Colonic mucosa (tissue), 4 donors: ENCODE measurements at regions not wholly inside any gene's neighbourhood (a gene's known extent, or its start where the extent isn't known, plus 50 kb on each side); places are given as distances from the start of the nearest gene placed in this dataset.

ENCODE experiments used
- DNase-seq: peaks from one replicate; pipeline ENCODE4 v3.0.0-alpha.2; 2020
- H3K27ac ChIP-seq: fragments of 200-600 bp; one replicate; pipeline ENCODE4 v1.8.0; 2021
- H3K27me3 ChIP-seq: fragments of 200-600 bp; one replicate; pipeline ENCODE4 v1.8.0; 2021
- H3K36me3 ChIP-seq: fragments of 200-600 bp; one replicate; pipeline ENCODE4 v1.8.0; 2021
- H3K4me1 ChIP-seq: fragments of 200-600 bp; one replicate; pipeline ENCODE4 v1.8.0; 2021; ENCODE audit warnings: mild to moderate bottlenecking
- H3K4me3 ChIP-seq: fragments of 200-600 bp; one replicate; pipeline ENCODE4 v1.8.0; 2021
- H3K9ac ChIP-seq, 2 donors: one replicate each; pipeline ENCODE4 v1.7.0; 2013; ENCODE audit warnings: control low read depth in 2 of 2, low read depth in 2 of 2, low read length in 2 of 2
- H3K9me3 ChIP-seq: fragments of 200-600 bp; one replicate; pipeline ENCODE4 v1.8.0; 2021
- CTCF ChIP-seq: fragments of 200-600 bp; IDR thresholded peaks from one replicate; pipeline ENCODE4 v1.8.0; 2022; ENCODE audit warnings: antibody characterized with exemption, mild to moderate bottlenecking
- intact Hi-C: fragments of 100-400 bp; cut with DNase I; formaldehyde crosslinking; loops from one replicate; pipeline ENCODE4 v1.14.1; 2022
- donor health status: healthy.
- donor health status: DM: no; HTN: no; CAD: no.
- donor health status: DM: no; HTN: no; CAD: no.

GRCh38 chr9:18263377-18263776, 210.6 kb upstream of the ADAMTSL1 start:
- Histone ChIP-seq H3K4me3 (no peak overlapping the region), H3K9me3 (no peaks in the 10 kb centered on the region), H3K4me1 (no peaks in the 10 kb centered on the region), H3K9ac (no peak overlapping the region), H3K27ac (no peak overlapping the region), H3K36me3 (no peaks in the 10 kb centered on the region), H3K27me3 (no peaks in the 10 kb centered on the region)
- no peak for TF ChIP-seq CTCF
- intact Hi-C loops: no loop called here
- no peak for DNase-seq

DNA sequence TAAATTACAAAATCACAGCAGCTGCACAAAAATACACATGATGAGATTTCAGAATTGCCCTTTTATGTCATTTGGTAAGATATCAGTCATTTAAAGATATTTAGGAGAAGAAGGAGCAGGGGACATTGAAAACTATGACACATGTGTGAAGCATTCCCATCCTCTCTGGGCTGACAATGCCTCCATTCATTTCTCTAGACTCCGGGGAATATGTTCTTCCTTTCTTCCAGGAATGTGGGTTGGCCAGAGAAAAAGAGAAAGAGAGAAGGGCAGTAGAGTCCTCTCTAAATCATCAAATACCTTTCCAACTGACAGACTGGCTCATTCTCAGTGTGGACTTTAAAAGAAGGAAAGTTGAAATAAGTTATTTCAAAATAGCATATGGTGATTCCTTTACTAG, 205.6 kb upstream of the ADAMTSL1 start:
- Histone ChIP-seq H3K4me1 (no peaks in the 10 kb centered on the region), H3K36me3 (no peaks in the 10 kb centered on the region), H3K27ac (no peak overlapping the region), H3K9me3 (no peaks in the 10 kb centered on the region), H3K4me3 (no peak overlapping the region), H3K9ac (no peak overlapping the region), H3K27me3 (no peaks in the 10 kb centered on the region)
- TF ChIP-seq CTCF: no peak
- intact Hi-C loops: no loop called here
- DNase-seq: no peak

DNA sequence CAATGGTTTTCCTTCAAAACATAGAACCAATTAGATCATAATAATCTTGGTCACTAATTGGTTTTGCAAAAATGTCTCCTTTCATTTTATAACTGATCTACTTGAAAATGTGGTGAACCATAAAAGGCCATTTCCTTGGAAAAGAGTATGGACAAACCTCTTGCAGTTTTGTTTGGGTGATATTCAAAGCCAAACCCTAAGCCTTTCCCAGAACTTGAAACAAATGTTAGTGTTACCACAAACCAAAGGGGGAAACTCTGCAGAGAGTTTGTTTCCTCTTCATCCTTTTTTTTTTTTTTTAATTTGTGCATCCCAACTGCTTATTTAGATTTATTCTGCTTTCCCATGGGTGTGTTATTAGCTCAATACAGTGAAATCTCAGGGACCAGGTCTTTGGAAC, 204.4 kb upstream of the ADAMTSL1 start:
- no peak overlapping the region for H3K27ac ChIP-seq
- H3K27me3 ChIP-seq: no peaks in the 10 kb centered on the region
- no peaks in the 10 kb centered on the region for H3K36me3 ChIP-seq
- no peak for TF ChIP-seq CTCF
- intact Hi-C loops: no loop called here
- no peak for DNase-seq
- no peaks in the 10 kb centered on the region for H3K9me3 ChIP-seq
- no peak overlapping the region for H3K9ac ChIP-seq
- H3K4me3 ChIP-seq: no peak overlapping the region
- H3K4me1 ChIP-seq: no peaks in the 10 kb centered on the region

- intact Hi-C loops: no loop called here
- no peaks in the 10 kb centered on the region for H3K36me3 ChIP-seq
- H3K4me3 ChIP-seq: no peak overlapping the region
- no peaks in the 10 kb centered on the region for H3K27me3 ChIP-seq
- no peaks in the 10 kb centered on the region for H3K4me1 ChIP-seq
- no peak for DNase-seq
- H3K9me3 ChIP-seq: no peaks in the 10 kb centered on the region
- no peak overlapping the region for H3K9ac ChIP-seq
- TF ChIP-seq CTCF: no peak
- no peak overlapping the region for H3K27ac ChIP-seq
These were observed 199.3 kb upstream of the ADAMTSL1 start for GRCh38 chr9:18274693-18275092.

- H3K27me3 ChIP-seq: no peaks in the 10 kb centered on the region
- H3K4me1 ChIP-seq: no peaks in the 10 kb centered on the region
- no peak overlapping the region for H3K9ac ChIP-seq
- H3K4me3 ChIP-seq: no peak overlapping the region
- DNase-seq: no peak
- intact Hi-C loops: no loop called here
- no peaks in the 10 kb centered on the region for H3K9me3 ChIP-seq
- TF ChIP-seq CTCF: no peak
- H3K27ac ChIP-seq: no peak overlapping the region
- H3K36me3 ChIP-seq: no peaks in the 10 kb centered on the region
These were observed 198.5 kb upstream of the ADAMTSL1 start for GRCh38 chr9:18275313-18275990.
